ENCODE measurements at regions not wholly inside any gene's neighbourhood (a gene's known extent, or its start where the extent isn't known, plus 50 kb on each side); places are given as distances from the start of the nearest gene placed in this dataset.
"Not testable (repeated sequence)": the region's sequence is repeated elsewhere in the genome, so short reads cannot be mapped to it uniquely, and the experiment has no call there.

DNA sequence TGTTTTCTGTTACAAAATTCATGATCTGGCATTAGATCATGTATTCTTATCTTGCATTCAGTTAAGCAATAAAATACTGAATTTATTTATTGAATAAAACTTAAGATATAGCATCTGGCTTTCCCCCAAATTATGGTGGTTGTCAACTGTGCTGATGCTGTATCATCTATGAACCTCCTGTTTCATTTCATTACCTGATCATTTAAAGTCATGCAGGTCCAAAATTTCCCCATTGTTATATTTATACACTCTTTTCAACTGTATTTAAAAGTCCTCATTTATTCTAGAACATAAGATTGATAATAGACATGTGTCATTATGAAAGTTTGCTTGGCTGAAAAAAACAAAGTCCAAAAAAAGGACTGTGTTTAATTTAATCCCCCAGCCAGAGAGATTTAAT is 627.4 kb upstream of the ADGRB3 start:
- no peak for DNase-seq

- no peak for DNase-seq
Observed at GRCh38 chr6:67986694-67987232, 648.3 kb upstream of the ADGRB3 start.

DNA sequence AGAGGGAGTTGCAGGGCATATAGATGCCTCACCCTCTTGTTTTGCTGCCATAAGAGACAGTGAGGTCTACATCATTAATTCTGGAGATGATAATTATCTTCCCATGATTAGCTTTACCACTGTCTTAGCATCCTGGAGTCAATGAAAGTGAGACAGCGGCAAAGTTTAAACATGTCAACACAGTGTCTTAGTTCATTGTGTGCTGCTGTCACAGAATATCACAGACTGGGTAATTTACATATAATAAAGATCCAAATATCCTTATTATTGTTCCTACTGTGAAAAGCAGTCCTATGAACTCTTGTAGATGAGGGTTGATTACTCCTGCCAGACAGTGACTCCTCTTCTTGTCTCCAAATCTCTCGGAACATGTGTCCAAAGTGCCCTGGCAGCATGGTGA is 658.6 kb upstream of the ADGRB3 start:
- DNase-seq, result no peak

GRCh38 chr6:67974931-67975330 is 660.2 kb upstream of the ADGRB3 start:
- no peak for DNase-seq

DNA sequence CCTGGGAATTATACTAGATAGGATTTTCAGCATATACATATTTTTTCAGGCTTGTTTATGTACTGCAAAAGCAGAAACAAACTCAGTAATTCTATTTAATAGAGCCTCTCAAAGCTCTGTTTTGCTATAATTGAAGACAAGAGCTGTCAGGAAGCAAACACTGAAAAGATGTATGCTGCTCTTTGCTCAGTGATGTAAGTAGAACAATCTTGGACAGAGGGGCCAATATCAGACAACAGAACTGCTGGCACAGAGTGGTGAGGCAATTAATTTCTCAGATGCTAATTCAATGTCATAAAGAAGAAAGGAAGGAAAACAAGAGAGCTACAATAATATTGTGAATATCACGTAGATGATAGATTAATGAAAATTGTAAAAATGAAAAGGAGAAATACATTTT is 663.3 kb upstream of the ADGRB3 start:
- no peak for DNase-seq

DNA sequence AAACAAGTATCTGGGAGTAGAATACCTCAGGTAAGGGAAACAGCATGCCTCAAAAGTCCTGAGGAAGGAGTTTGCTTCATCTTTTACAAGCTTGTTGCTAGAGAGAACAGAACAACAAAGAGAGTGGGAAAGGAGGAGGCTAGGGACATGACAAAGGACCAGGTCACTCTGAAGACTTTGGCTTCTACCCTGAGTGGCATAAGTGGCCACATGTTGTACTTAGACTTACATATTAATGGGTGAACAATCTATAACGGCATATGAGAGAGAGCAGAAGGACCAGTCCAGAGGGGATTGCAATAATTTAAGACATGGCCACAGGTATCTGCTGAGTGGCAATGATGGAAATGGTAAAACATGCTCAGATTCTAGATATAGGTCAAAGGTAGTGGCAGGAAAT is 668.3 kb upstream of the ADGRB3 start:
- DNase-seq, result no peak

GRCh38 chr6:67956352-67956751 is 678.7 kb upstream of the ADGRB3 start:
- peak; percentile 44 for DNase-seq

DNA sequence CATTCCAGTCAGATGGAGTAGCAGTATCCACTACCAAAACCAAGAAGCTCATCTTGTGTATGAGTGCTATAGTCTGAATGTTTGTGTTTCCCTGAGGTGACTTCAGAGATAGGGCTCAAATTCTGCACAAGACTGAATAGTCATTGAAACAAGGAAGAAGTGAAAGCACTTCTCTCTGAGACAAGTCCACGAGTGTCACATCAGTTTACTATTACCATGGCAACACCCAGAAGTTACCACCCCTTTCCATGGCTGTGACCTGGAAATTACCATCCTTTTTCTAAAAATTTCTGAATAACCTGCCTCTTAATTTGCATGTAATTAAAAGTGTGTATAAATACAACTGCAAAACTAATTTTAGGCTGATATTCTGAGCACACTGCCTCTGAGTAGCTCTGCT is 682.1 kb upstream of the ADGRB3 start:
- DNase-seq, result peak; percentile 25

DNA sequence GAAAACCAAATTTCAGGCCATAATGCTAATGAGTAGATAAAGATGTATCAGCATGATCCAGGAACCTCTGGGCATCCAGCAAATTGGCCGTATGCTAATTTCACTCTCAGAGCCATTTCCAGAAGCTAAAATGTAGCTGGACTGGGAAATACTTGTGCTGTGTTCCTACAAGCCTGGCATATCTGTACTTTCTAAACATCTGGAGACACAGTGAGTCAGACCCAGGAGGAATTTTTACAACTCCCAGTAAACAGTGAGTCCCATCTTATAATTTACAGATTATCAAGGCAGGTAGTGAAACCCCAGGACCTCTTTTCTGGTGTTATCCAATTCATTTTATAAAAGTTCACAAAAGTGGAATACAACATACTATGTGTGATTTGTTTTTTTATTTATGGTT is 683.0 kb upstream of the ADGRB3 start:
- DNase-seq, result no peak

DNA sequence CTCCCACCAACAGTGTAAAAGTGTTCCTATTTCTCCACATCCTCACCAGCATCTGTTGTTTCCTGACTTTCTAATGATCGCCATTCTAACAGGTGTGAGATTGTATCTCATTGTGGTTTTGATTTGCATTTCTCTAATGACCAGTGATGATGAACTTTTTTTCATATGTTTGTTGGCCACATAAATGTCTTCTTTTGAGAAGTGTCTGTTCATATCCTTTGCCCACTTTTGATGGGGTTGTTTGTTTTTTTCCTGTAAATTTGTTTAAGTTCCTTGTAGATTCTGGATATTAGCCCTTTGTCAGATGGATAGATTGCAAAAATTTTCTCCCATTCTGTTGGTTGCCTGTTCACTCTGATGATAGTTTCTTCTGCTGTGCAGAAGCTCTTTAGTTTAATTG is 687.3 kb upstream of the ADGRB3 start:
- DNase-seq, result not testable (repeated sequence)

DNA sequence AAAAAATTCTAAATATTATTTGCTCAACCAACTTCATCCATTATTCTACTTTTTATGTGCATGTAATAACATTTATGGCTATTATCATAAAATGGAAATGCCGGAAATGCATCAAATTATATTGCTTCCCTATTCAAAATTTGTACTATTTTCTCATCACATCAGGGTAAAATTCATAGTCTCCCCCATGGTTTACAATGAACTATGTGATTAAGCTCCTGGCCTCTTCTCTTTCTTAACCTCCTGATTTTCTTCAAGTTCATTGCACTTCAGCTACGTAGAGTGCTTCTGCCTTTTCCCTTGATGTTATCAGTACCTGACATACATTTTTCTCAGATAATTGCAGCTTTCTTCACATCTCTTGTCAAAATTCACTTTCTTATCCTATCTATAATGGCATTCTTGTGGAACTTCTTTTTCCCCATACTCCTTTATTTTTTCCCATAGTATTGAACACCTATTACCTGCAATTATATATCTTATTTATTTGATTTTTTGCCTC is 699.1 kb upstream of the ADGRB3 start:
- DNase-seq, result no peak

DNA sequence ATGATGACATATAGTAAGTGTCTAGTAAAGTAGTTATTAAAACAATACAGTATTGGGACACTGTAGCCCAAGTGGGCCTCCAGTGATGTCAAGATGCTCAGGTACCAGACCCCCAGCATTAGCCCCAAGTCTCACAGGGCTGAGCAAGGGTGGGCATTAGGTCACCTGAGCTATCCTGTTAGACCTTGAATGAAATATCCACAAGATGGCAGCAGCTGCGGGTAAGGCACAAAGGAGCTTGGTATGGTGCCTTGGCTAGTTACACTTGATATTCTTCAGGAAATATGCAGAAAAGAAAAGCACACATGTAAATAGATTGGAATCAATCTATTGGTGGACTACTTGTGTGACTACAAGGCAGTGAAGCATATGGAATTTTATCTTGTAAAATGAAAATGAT is 701.8 kb upstream of the ADGRB3 start:
- DNase-seq, result peak; percentile 53

GRCh38 chr6:67922588-67922987 is 712.5 kb upstream of the ADGRB3 start:
- not testable (repeated sequence) for DNase-seq

DNA sequence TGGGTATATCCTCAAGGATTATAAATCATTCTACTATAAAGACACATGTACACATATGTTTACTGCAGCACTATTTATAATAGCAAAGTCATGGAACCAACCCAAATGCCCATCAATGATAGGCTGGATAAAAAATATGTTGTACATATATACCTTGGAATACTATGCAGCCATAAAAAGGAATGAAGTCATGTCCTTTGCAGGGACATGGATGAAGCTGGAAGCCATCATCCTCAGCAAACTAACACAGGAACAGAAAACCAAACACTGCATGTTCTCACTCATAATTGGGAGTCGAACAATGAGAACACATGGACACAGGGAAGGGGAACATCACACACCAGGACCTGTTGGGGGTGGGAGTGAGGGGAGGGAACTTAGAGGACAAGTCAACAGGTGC is 715.0 kb upstream of the ADGRB3 start:
- DNase-seq, result not testable (repeated sequence)

DNA sequence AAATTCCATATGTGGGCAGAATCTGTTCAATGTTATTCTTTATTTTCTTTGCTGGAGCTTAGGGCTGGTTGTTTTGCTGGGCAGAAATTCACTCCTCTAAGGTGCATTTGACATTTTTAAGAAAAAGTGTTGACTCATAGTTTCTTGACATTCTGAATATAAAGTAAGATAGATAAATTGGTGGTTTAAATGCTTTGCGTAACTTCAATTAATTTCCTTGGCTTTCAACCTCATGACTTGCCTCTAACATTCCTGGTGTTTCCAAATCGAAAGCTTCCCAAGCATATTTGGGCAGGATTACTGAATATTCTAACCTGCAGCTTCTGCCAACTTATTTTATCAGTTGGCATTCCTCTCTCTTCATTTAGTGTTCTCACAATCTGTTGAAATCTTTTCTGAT is 718.7 kb upstream of the ADGRB3 start:
- no peak for DNase-seq

DNA sequence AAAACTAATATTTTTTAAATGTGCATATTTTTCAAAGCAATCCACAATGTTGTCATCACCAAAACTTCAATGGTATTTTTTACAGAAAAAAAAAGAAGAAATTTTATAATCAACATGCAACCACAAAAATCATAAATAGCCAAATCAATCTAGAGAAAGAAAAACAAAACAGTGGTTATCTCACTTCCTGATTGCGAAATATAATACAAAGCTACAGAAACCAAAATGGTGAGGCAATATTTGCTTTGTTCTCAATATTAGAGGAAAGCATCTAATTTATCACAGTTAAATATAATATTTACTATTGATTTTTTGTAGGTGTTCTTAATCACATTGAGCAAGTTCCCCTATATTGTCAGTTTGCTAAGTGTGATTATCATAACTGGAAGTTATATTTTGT is 720.7 kb upstream of the ADGRB3 start:
- no peak for DNase-seq

DNA sequence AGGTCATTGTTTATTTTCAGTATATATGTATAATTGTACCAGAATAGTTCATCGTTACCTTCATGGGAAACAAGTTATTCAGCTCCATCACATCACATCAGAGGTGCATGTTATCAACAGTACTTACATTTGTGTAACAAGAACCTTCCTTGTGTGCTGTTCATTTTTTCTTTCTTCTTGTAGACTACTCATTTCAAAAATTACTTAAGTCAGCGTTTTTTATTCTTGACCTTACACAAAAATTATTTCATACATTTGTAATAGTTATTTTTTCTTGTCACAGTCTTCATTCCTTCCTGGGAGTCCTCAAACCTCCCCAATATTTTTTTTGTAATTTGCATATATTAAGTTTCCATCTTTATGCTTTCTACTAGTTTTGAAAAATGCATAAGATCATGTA is 725.7 kb upstream of the ADGRB3 start:
- DNase-seq, result no peak

- DNase-seq, result no peak
Observed at GRCh38 chr6:67908379-67908778, 726.7 kb upstream of the ADGRB3 start.

GRCh38 chr6:67904735-67905134 is 730.3 kb upstream of the ADGRB3 start:
- DNase-seq, result not testable (repeated sequence)

GRCh38 chr6:67898875-67899274 is 736.2 kb upstream of the ADGRB3 start:
- DNase-seq, result no peak

DNA sequence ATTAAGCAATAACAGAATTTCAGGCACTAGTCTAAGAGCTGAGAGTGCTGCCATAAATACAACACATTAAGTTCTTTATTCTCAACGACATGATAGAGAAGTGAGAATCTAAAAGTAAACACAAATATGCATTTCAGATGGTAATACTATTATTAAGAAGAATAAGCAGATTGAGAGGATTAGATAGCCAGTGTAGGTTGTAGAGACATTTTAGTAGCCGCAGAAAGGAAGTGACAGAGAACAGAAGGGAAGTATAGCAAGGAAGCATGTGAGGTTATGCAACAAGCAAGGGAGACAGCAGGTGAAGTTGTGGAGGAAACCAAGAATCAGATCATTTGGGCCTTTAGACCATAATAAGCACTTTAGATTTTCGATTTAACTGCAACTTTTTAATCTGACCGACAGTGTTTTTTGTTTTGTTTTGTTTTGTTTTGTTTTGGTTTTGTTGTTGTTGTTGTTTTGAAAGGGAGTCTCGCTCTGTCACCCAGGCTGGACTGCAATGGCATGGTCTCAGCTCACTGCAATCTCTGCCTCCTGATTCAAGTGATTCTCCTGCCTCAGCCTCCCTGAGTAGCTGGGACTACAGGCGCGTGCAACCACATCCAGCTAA is 737.0 kb upstream of the ADGRB3 start:
- DNase-seq, result no peak

GRCh38 chr6:67896476-67896875 is 738.6 kb upstream of the ADGRB3 start:
- no peak for DNase-seq

DNA sequence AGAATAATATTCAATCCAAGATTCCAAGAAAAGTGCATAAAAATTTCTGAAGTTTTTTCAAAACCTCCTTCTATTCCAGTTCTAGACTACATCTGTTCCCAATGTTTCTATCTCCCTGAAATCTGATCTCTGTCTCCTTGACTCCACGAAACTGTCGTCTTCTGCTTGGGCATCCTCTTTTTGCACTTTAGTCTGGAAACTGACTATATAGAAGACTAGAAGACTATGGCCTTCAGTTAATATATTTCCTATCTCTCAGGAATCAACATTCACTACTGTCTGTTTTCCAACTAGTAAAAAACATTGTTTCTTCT is 745.4 kb upstream of the ADGRB3 start:
- DNase-seq, result no peak

DNA sequence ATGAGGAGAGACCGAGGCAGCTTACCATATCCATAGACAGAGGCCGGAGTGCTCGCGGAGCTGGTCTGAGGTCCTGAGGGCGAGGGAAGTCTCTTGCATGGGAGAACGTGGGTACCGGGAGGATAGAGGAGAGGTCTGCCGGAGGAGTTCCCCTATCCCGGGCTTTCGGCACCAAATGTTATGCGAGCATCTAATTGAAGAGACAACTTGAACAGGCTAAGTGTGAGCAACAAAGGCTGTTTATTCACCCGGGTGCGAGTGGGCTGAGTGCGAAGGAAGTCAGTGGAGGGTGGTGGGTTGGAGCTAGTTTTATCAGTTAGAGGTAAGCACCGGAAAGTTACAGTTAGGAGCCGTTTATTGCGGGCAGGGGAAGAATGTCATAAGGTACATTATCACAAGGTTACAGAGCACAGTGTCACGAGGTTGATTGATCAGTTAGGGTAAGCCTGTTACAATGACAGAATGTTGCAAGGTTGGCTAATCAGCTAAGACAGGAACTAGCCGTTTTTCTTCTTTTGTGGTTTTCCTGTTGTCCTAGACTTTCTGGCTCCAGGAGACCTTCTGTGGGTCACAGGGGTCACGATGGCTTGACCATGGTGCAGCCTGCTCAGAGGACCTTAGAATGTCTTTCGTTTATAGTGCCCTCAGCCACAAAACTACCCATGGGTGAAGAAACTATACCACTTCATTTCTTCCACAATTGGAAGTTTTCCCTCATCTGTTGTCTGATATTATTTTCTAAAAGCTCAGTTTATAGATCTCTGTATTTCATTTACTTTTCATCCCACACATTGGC is 746.0 kb upstream of the ADGRB3 start:
- no peak for DNase-seq

DNA sequence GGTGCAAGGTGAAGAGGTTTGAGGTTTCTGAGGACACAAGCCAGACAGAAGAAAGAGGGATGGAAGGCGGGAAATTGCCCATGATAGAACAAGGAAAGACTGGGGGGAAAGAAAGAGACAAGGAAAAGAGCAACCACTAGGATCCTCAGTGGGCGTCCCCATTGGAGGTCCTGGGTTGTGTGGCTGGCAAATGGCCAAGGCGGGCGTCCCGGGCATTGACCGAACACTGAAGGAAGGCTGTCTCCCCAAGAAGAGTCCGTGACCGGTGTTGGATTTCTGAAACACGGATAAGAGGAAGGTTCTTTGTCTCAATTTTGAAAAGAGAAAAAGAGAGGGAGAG is 746.6 kb upstream of the ADGRB3 start:
- DNase-seq, result no peak

Data from DMS53 (cell line).